ENCODE measurements at regions not wholly inside any gene's neighbourhood (a gene's known extent, or its start where the extent isn't known, plus 50 kb on each side); places are given as distances from the start of the nearest gene placed in this dataset.

DNA sequence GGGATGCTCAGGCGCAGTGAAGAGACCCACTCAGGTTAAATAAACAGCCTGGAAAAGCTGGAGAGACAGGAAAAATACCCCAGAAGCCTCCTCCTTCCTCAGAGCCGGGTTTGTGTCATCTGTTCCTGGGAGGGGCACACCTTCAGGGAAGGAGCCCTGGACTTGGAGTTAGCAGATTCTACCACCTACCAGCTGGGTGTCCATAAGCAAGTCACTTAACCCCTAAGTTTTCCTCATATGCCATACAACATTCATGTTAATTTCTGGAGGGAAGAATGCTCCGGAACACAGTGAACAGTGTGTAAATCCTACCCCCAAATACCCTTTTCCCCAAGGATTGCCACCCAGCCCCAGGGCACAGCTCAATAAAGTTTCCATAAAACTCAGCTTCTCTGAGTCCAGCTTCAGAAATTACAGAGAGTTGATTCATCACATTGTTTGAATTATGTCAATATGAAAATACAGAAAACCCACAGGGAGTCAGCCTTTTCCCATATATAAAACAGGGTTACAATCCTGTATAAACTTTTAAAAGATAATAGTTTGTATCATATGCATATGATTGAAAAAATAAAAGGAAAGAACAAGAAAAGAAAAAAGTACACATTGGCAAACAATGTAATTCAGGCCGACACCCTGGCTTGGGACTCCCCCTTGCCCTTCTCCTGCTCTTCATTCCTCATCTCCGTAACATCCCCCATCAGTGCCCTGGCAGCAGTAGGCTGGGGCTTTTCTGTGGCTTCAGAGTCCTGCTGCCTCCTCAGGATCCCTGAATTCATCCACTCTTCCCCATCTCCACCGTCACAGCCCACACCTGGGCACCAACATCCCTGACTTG is 291.8 kb upstream of the USP24 start:
- DNase-seq (ENCODE audit: low read depth in 1 of 2, low spot score in 1 of 2) = no peak
- Histone ChIP-seq H3K27ac (replicated peaks) (no peak overlapping the region), H3K27me3 (ENCODE audit: insufficient read depth, poor library complexity, severe bottlenecking) (peaks cover 2% of the 10 kb centered on the region), H3K4me3 (replicated peaks; ENCODE audit: insufficient read depth, low read length) (no peak overlapping the region)
- TF ChIP-seq POLR2AphosphoS5 (IDR thresholded peaks at IDR 0.05; ENCODE audit: low read depth) = no peak
- TF ChIP-seq SPI1 (IDR thresholded peaks at IDR 0.05; ENCODE audit: borderline replicate concordance, low read depth) = no peak
- no peak for TF ChIP-seq GABPA (IDR thresholded peaks at IDR 0.05; ENCODE audit: low read depth)
- TF ChIP-seq, protein P1, sequence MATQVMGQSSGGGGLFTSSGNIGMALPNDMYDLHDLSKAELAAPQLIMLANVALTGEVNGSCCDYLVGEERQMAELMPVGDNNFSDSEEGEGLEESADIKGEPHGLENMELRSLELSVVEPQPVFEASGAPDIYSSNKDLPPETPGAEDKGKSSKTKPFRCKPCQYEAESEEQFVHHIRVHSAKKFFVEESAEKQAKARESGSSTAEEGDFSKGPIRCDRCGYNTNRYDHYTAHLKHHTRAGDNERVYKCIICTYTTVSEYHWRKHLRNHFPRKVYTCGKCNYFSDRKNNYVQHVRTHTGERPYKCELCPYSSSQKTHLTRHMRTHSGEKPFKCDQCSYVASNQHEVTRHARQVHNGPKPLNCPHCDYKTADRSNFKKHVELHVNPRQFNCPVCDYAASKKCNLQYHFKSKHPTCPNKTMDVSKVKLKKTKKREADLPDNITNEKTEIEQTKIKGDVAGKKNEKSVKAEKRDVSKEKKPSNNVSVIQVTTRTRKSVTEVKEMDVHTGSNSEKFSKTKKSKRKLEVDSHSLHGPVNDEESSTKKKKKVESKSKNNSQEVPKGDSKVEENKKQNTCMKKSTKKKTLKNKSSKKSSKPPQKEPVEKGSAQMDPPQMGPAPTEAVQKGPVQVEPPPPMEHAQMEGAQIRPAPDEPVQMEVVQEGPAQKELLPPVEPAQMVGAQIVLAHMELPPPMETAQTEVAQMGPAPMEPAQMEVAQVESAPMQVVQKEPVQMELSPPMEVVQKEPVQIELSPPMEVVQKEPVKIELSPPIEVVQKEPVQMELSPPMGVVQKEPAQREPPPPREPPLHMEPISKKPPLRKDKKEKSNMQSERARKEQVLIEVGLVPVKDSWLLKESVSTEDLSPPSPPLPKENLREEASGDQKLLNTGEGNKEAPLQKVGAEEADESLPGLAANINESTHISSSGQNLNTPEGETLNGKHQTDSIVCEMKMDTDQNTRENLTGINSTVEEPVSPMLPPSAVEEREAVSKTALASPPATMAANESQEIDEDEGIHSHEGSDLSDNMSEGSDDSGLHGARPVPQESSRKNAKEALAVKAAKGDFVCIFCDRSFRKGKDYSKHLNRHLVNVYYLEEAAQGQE (IDR thresholded peaks at IDR 0.05; ENCODE audit: insufficient replicate concordance, low read depth) = no peak
- TF ChIP-seq, protein P2, sequence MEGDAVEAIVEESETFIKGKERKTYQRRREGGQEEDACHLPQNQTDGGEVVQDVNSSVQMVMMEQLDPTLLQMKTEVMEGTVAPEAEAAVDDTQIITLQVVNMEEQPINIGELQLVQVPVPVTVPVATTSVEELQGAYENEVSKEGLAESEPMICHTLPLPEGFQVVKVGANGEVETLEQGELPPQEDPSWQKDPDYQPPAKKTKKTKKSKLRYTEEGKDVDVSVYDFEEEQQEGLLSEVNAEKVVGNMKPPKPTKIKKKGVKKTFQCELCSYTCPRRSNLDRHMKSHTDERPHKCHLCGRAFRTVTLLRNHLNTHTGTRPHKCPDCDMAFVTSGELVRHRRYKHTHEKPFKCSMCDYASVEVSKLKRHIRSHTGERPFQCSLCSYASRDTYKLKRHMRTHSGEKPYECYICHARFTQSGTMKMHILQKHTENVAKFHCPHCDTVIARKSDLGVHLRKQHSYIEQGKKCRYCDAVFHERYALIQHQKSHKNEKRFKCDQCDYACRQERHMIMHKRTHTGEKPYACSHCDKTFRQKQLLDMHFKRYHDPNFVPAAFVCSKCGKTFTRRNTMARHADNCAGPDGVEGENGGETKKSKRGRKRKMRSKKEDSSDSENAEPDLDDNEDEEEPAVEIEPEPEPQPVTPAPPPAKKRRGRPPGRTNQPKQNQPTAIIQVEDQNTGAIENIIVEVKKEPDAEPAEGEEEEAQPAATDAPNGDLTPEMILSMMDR (IDR thresholded peaks at IDR 0.05; ENCODE audit: insufficient read depth, low read length) = no peak

DNA sequence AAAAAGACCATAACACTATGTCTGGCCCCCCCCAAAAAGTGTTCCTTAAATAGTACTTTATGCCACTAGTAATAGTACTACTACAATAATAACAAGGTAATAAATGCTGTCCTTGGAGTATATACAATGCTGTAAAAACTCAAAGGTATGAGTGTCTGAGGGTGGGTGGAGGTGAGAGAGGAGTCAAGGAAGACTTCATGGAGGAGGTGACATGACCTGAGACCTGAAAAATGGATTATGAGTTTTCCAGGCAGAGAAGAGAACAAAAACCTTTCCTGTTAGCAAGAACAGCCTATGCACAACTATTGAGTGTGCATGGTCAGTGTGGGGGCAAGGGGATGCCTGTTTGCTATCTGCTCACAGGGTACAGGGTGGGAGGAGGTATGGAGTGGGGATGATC is 290.2 kb upstream of the USP24 start:
- H3K4me3 ChIP-seq (replicated peaks; ENCODE audit: insufficient read depth, low read length) = no peak overlapping the region
- peaks cover 2% of the 10 kb centered on the region for H3K27me3 ChIP-seq (ENCODE audit: insufficient read depth, poor library complexity, severe bottlenecking)
- no peak overlapping the region for H3K27ac ChIP-seq (replicated peaks)
- DNase-seq (ENCODE audit: low read depth in 1 of 2, low spot score in 1 of 2) = no peak
- TF ChIP-seq, protein P1 (IDR thresholded peaks at IDR 0.05; ENCODE audit: insufficient replicate concordance, low read depth) = no peak
- TF ChIP-seq, protein P2 (IDR thresholded peaks at IDR 0.05; ENCODE audit: insufficient read depth, low read length) = no peak
- TF ChIP-seq SPI1 (IDR thresholded peaks at IDR 0.05; ENCODE audit: borderline replicate concordance, low read depth) (no peak), GABPA (IDR thresholded peaks at IDR 0.05; ENCODE audit: low read depth) (no peak), POLR2AphosphoS5 (IDR thresholded peaks at IDR 0.05; ENCODE audit: low read depth) (no peak)

DNA sequence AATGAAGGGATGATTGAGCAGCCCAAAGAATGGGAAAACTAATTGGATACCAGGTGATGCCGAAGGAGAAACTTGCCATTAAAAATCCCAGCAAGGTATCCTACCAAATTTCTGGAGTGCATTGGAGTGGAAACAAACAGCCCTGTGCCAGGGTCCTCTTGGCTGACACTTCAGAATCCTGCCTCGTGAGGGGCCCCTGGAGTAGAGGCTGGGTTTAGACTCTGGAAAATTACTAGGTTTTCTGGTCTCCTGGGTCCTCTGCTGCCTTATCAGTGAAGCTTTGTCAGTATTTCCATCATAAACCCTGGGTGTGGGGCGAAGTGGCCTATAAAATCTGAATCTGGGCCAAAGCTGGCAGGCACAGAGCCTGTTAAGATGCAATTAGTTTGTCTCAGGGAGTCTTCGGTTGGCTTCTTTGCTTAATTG is 289.2 kb upstream of the USP24 start:
- no peak for DNase-seq (ENCODE audit: low read depth in 1 of 2, low spot score in 1 of 2)
- TF ChIP-seq POLR2AphosphoS5 (IDR thresholded peaks at IDR 0.05; ENCODE audit: low read depth) (no peak), GABPA (IDR thresholded peaks at IDR 0.05; ENCODE audit: low read depth) (no peak)
- TF ChIP-seq, protein P1 (IDR thresholded peaks at IDR 0.05; ENCODE audit: insufficient replicate concordance, low read depth) = no peak
- TF ChIP-seq, protein P2 (IDR thresholded peaks at IDR 0.05; ENCODE audit: insufficient read depth, low read length) = no peak
- Histone ChIP-seq H3K27me3 (ENCODE audit: insufficient read depth, poor library complexity, severe bottlenecking) (no peaks in the 10 kb centered on the region), H3K4me3 (replicated peaks; ENCODE audit: insufficient read depth, low read length) (no peak overlapping the region), H3K27ac (replicated peaks) (no peak overlapping the region)
